K562 (cell line): ENCODE measurements at regions not wholly inside any gene's neighbourhood (a gene's known extent, or its start where the extent isn't known, plus 50 kb on each side); places are given as distances from the start of the nearest gene placed in this dataset.
A peak's percentile ranks its signal among the peaks of the same experiment; 100 is the strongest.

ENCODE experiments used
- DPF2 ChIP-seq: fragments of 450-650 bp; IDR thresholded peaks from 2 replicates; pipeline ENCODE4 v1.6.1; 2016
- FIP1L1 ChIP-seq: fragments of 200-400 bp; formaldehyde crosslinking; IDR thresholded peaks from 2 replicates; pipeline ENCODE4 v1.6.1; 2018; ENCODE audit warnings: mild to moderate bottlenecking, low read depth, low read length; ENCODE audit not compliant: poor library complexity, severe bottlenecking
- REST ChIP-seq, 2 experiments: fragments of 450-650 bp; formaldehyde crosslinking in 1 of 2; IDR thresholded peaks; 2 replicates each; pipeline versions ENCODE4 v1.4.0 to v1.6.1; 2014 to 2020; ENCODE audit warnings: mild to moderate bottlenecking in 2 of 2, borderline replicate concordance in 1 of 2, low read depth in 1 of 2
- TBL1XR1 ChIP-seq, 2 experiments: IDR thresholded peaks; 2 replicates each; pipeline ENCODE4 v1.6.1; 2012; ENCODE audit warnings: improper control_type of control experiment in 2 of 2, low read length in 2 of 2, mild to moderate bottlenecking in 1 of 2
- TEAD4 ChIP-seq, 2 experiments: sonication (generic) in 1 of 2; formaldehyde crosslinking in 1 of 2; IDR thresholded peaks; 2 replicates each; pipeline versions ENCODE4 v1.6.1 to v1.8.0; 2012 to 2022; ENCODE audit warnings: borderline replicate concordance in 1 of 2, inconsistent platforms in 1 of 2, low read length in 1 of 2, mild to moderate bottlenecking in 1 of 2, missing genetic modification reagents in 1 of 2
- XRCC5 ChIP-seq: fragments of 200-400 bp; formaldehyde crosslinking; IDR thresholded peaks from 2 replicates; pipeline ENCODE4 v1.6.1; 2017; ENCODE audit warnings: low read depth, mild to moderate bottlenecking, low read length
- ZBTB49 ChIP-seq: sonication (generic); formaldehyde crosslinking; IDR thresholded peaks from 2 replicates; pipeline ENCODE4 v1.8.0; 2022; ENCODE audit warnings: missing genetic modification reagents, mild to moderate bottlenecking, borderline replicate concordance
- ZNF311 ChIP-seq: fragments of 250-450 bp; sonication (Bioruptor Pico); IDR thresholded peaks from 2 replicates; pipeline ENCODE4 v1.4.0; 2020; ENCODE audit warnings: mild to moderate bottlenecking, moderate library complexity
- ZNF354B ChIP-seq: fragments of 250-450 bp; sonication (Bioruptor Pico); IDR thresholded peaks from 2 replicates; pipeline ENCODE4 v1.4.0; 2020
- TF ChIP-seq, protein P1 (sequence below): fragments of 450-650 bp; IDR thresholded peaks from 2 replicates; pipeline ENCODE4 v1.6.1; 2018; ENCODE audit not compliant: partially characterized antibody

DNA sequence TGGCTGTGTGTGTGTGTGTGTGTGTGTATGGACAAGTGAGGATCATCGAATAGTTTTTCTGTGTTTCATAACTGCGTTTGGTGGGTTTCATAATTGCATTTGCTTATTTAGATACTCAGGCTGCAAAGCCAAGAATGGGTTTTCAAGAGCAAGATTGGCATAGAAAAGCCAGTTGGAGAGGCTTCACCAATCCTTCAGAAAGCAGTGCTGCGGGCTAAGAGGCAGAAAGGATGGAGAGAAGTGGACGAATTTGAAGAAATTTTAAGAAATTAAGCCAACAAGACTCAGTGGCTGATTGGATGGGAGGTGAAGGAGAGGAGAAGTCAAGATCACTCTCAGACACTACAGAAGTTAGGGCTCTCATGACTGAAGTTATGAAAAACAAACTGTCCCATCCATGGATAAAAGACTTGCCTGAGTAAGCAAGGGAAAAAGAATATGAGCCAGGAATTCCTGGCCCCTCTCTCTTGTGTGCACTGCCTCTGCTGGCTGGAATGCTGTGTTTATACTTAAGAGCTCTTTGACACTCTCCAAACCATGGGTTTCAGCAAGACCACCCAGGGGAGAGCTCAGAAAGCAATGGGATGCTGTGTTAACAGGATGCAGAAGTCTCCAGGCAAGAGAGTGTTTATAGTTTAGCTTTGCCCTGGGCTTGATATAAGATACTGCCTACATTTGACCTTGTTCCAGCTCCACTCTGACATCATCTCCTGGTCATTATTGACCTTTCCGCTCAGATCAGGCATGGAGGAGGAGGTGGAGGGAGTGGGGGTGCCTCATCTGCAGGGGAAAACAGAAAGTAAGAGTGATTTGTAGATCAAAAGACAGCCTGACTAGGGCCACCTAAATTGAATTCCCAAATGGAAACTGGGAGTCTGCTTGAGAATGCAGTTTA, 232.0 kb upstream of the PLXNA2 start (continued):
- no peak for TF ChIP-seq XRCC5
- TF ChIP-seq ZNF311: no peak
- TF ChIP-seq REST (IDR thresholded peaks at IDR 0.05; ENCODE audit: borderline replicate concordance): no peak
- TF ChIP-seq REST (CRISPR knock-in tag; IDR thresholded peaks at IDR 0.05; ENCODE audit: low read depth): no peak
- TF ChIP-seq, protein P1, sequence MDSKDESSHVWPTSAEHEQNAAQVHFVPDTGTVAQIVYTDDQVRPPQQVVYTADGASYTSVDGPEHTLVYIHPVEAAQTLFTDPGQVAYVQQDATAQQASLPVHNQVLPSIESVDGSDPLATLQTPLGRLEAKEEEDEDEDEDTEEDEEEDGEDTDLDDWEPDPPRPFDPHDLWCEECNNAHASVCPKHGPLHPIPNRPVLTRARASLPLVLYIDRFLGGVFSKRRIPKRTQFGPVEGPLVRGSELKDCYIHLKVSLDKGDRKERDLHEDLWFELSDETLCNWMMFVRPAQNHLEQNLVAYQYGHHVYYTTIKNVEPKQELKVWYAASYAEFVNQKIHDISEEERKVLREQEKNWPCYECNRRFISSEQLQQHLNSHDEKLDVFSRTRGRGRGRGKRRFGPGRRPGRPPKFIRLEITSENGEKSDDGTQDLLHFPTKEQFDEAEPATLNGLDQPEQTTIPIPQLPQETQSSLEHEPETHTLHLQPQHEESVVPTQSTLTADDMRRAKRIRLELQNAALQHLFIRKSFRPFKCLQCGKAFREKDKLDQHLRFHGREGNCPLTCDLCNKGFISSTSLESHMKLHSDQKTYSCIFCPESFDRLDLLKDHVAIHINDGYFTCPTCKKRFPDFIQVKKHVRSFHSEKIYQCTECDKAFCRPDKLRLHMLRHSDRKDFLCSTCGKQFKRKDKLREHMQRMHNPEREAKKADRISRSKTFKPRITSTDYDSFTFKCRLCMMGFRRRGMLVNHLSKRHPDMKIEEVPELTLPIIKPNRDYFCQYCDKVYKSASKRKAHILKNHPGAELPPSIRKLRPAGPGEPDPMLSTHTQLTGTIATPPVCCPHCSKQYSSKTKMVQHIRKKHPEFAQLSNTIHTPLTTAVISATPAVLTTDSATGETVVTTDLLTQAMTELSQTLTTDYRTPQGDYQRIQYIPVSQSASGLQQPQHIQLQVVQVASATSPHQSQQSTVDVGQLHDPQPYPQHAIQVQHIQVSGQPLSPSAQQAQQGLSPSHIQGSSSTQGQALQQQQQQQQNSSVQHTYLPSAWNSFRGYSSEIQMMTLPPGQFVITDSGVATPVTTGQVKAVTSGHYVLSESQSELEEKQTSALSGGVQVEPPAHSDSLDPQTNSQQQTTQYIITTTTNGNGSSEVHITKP: peak; percentile 41
- no peak for TF ChIP-seq DPF2
- TF ChIP-seq ZBTB49 (CRISPR knock-in tag): no peak
- TF ChIP-seq TEAD4 (IDR thresholded peaks at IDR 0.05; ENCODE audit: low read length): peak; percentile 54; the same call in 1 of the 2 replicates
- TF ChIP-seq TEAD4 (CRISPR knock-in tag; IDR thresholded peaks at IDR 0.05; ENCODE audit: borderline replicate concordance): no peak
- TF ChIP-seq FIP1L1: no peak
- no peak for TF ChIP-seq ZNF354B (CRISPR knock-in tag)
- TF ChIP-seq TBL1XR1 (IDR thresholded peaks at IDR 0.05; ENCODE audit: low read length in 2 of 2): no peak
